Right lobe of liver (tissue), 4 donors: ENCODE measurements at regions not wholly inside any gene's neighbourhood (a gene's known extent, or its start where the extent isn't known, plus 50 kb on each side); places are given as distances from the start of the nearest gene placed in this dataset.

Experiments
- CTCF ChIP-seq, 4 donors: fragments of 200-600 bp in 3 of 4; fragments of 450-650 bp in 1 of 4; IDR thresholded peaks; one replicate each; pipeline versions ENCODE4 v1.5.1 to v1.8.0; 2016 to 2022; ENCODE audit warnings: antibody characterized with exemption in 4 of 4, mild to moderate bottlenecking in 2 of 4
- POLR2A ChIP-seq: fragments of 450-650 bp; IDR thresholded peaks from one replicate; pipeline ENCODE4 v1.6.1; 2017; ENCODE audit warnings: antibody characterized with exemption, mild to moderate bottlenecking
- donor health status: DM: no; HTN: no; CAD: no.
- donor health status: DM: no; HTN: no; CAD: no.
- donor health status: DM: no; HTN: yes; CAD: no.

- TF ChIP-seq CTCF (IDR thresholded peaks at IDR 0.05) = no peak
- no peak for TF ChIP-seq POLR2A
These were observed 164.3 kb upstream of the TFAP2D start for GRCh38 chr6:50549026-50549425.
